ENCODE measurements at regions not wholly inside any gene's neighbourhood (a gene's known extent, or its start where the extent isn't known, plus 50 kb on each side); places are given as distances from the start of the nearest gene placed in this dataset.
A peak's percentile ranks its signal among the peaks of the same experiment; 100 is the strongest.

DNA sequence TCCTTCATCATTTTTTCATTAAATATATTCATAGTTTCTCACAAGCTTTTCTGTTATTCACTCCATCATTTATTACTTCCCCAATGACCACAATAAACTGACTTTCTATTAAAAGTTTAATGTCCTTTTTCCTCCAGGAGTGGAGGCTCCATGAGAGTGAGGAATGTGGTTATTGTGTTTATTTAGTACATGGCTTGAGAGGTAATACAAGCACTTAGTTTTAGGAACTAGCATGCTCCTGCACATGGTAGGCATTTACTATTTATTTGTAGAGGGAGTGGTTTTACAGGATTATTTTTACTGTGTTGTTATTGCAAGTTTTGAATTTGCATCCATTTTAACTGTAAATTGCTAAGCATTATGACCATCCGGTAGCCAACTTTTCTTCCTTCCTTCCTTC, 412.9 kb upstream of the SUCLG2 start:
- H3K27ac ChIP-seq (ENCODE audit: low read depth in 1 of 2, low read length in 1 of 2), result no peak overlapping the region
- H3K4me1 ChIP-seq (ENCODE audit: control insufficient read depth in 5 of 5, insufficient read depth in 5 of 5, low read length in 5 of 5), result no peaks in the 10 kb centered on the region
- peaks cover 0 to 12% (median 3%) of the 10 kb centered on the region in 4 donors for H3K9me3 ChIP-seq (ENCODE audit: control insufficient read depth in 4 of 4, insufficient read depth in 3 of 4, low read length in 3 of 4)
- ATAC-seq (ENCODE audit: insufficient read depth, low FRiP score) (peak; percentile 46), DNase-seq (no peak)
- 47 to 64% methylated on average over 1 of the region's 1 CpG for WGBS, 2 donors
- H3K27me3 ChIP-seq (ENCODE audit: control insufficient read depth in 3 of 3, insufficient read depth in 3 of 3, low read length in 2 of 3), result no peaks in the 10 kb centered on the region
- H3K36me3 ChIP-seq (ENCODE audit: control insufficient read depth in 4 of 4, insufficient read depth in 4 of 4, low read length in 4 of 4), result no peaks in the 10 kb centered on the region
- H3K4me3 ChIP-seq, result no peak overlapping the region
- TF ChIP-seq, protein P1, sequence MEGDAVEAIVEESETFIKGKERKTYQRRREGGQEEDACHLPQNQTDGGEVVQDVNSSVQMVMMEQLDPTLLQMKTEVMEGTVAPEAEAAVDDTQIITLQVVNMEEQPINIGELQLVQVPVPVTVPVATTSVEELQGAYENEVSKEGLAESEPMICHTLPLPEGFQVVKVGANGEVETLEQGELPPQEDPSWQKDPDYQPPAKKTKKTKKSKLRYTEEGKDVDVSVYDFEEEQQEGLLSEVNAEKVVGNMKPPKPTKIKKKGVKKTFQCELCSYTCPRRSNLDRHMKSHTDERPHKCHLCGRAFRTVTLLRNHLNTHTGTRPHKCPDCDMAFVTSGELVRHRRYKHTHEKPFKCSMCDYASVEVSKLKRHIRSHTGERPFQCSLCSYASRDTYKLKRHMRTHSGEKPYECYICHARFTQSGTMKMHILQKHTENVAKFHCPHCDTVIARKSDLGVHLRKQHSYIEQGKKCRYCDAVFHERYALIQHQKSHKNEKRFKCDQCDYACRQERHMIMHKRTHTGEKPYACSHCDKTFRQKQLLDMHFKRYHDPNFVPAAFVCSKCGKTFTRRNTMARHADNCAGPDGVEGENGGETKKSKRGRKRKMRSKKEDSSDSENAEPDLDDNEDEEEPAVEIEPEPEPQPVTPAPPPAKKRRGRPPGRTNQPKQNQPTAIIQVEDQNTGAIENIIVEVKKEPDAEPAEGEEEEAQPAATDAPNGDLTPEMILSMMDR (IDR thresholded peaks at IDR 0.05; ENCODE audit: control extremely low read depth, extremely low read depth), result no peak
- no peak overlapping the region for H3K9ac ChIP-seq (ENCODE audit: insufficient read depth in 1 of 2, low read length in 2 of 2)

DNA sequence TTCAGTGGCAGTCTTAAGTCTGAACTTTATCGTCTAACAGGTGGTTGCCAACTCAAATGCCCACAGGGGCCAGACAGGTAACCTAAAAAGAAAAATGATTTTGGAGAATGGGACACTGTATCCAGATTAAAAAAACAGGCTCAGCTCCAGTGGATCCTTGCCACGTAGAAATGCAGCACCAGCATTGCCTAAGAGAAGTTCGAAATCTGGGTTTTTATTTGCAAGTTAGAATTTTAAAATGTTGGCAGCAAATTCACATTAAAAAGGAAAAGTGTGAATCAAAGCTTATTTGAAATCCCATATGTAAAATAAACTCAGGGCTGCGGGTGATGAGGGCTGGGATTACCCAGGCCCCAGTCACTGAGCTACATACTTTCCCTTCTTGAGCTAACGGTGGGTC, 408.5 kb upstream of the SUCLG2 start:
- ATAC-seq (ENCODE audit: insufficient read depth, low FRiP score) (no peak), DNase-seq (no peak)
- H3K4me3 ChIP-seq, result no peak overlapping the region
- 70 to 73% methylated on average over 5 of the region's 5 CpGs for WGBS, 2 donors
- H3K27me3 ChIP-seq (ENCODE audit: control insufficient read depth in 3 of 3, insufficient read depth in 3 of 3, low read length in 2 of 3), result no peaks in the 10 kb centered on the region
- no peaks in the 10 kb centered on the region for H3K9me3 ChIP-seq (ENCODE audit: control insufficient read depth in 4 of 4, insufficient read depth in 3 of 4, low read length in 3 of 4)
- no peak overlapping the region for H3K27ac ChIP-seq (ENCODE audit: low read depth in 1 of 2, low read length in 1 of 2)
- no peak overlapping the region for H3K9ac ChIP-seq (ENCODE audit: insufficient read depth in 1 of 2, low read length in 2 of 2)
- no peaks in the 10 kb centered on the region for H3K36me3 ChIP-seq (ENCODE audit: control insufficient read depth in 4 of 4, insufficient read depth in 4 of 4, low read length in 4 of 4)
- TF ChIP-seq, protein P1 (IDR thresholded peaks at IDR 0.05; ENCODE audit: control extremely low read depth, extremely low read depth), result no peak
- H3K4me1 ChIP-seq (ENCODE audit: control insufficient read depth in 5 of 5, insufficient read depth in 5 of 5, low read length in 5 of 5), result no peaks in the 10 kb centered on the region

DNA sequence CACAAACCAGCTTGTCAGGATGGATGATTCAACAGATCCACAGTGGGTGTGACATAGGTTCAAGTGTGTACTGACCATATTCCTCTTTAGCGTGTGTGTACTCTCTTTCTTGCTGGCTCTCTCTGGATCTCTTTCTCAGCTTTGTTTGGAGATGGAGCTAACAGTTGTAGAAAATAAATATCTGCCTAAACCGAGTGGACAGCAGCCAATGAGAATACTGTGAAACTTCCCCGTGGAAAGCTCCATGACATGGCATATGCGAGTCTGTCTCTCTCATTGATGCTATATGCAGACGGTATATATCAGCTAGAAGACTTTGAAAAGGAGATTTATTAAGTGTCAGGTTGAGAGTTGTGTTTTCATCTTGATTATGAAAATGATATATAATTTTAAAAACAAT, 406.5 kb upstream of the SUCLG2 start:
- Histone ChIP-seq H3K27me3 (ENCODE audit: control insufficient read depth in 3 of 3, insufficient read depth in 3 of 3, low read length in 2 of 3) (no peaks in the 10 kb centered on the region), H3K4me1 (ENCODE audit: control insufficient read depth in 5 of 5, insufficient read depth in 5 of 5, low read length in 5 of 5) (no peaks in the 10 kb centered on the region), H3K9me3 (ENCODE audit: control insufficient read depth in 4 of 4, insufficient read depth in 3 of 4, low read length in 3 of 4) (no peaks in the 10 kb centered on the region), H3K4me3 (no peak overlapping the region), H3K36me3 (ENCODE audit: control insufficient read depth in 4 of 4, insufficient read depth in 4 of 4, low read length in 4 of 4) (no peaks in the 10 kb centered on the region), H3K9ac (ENCODE audit: insufficient read depth in 1 of 2, low read length in 2 of 2) (no peak overlapping the region), H3K27ac (ENCODE audit: low read depth in 1 of 2, low read length in 1 of 2) (no peak overlapping the region)
- TF ChIP-seq, protein P1 (IDR thresholded peaks at IDR 0.05; ENCODE audit: control extremely low read depth, extremely low read depth), result no peak
- ATAC-seq (ENCODE audit: insufficient read depth, low FRiP score), result no peak
- WGBS, 2 donors, result 62 to 68% methylated on average over 5 of the region's 5 CpGs
- DNase-seq, result no peak

- 61 to 62% methylated on average over 3 of the region's 3 CpGs for WGBS, 2 donors
- Histone ChIP-seq H3K36me3 (ENCODE audit: control insufficient read depth in 4 of 4, insufficient read depth in 4 of 4, low read length in 4 of 4) (no peaks in the 10 kb centered on the region), H3K4me1 (ENCODE audit: control insufficient read depth in 5 of 5, insufficient read depth in 5 of 5, low read length in 5 of 5) (no peaks in the 10 kb centered on the region), H3K27ac (ENCODE audit: low read depth in 1 of 2, low read length in 1 of 2) (no peak overlapping the region), H3K9ac (ENCODE audit: insufficient read depth in 1 of 2, low read length in 2 of 2) (no peak overlapping the region), H3K9me3 (ENCODE audit: control insufficient read depth in 4 of 4, insufficient read depth in 3 of 4, low read length in 3 of 4) (no peaks in the 10 kb centered on the region), H3K4me3 (no peak overlapping the region), H3K27me3 (ENCODE audit: control insufficient read depth in 3 of 3, insufficient read depth in 3 of 3, low read length in 2 of 3) (no peaks in the 10 kb centered on the region)
- DNase-seq (no peak), ATAC-seq (ENCODE audit: insufficient read depth, low FRiP score) (no peak)
- TF ChIP-seq, protein P1 (IDR thresholded peaks at IDR 0.05; ENCODE audit: control extremely low read depth, extremely low read depth), result no peak
Observed at GRCh38 chr3:68060191-68060590, 405.8 kb upstream of the SUCLG2 start.
